HG02588 (cell line): ENCODE measurements at regions not wholly inside any gene's neighbourhood (a gene's known extent, or its start where the extent isn't known, plus 50 kb on each side); places are given as distances from the start of the nearest gene placed in this dataset.

Source experiments
- ATAC-seq: cut with Tn5 transposase; IDR thresholded peaks from one replicate; pipeline ENCODE4 v1.9.1; 2021; ENCODE audit warnings: mild to moderate bottlenecking, moderate library complexity; ENCODE audit not compliant: unreplicated experiment

DNA sequence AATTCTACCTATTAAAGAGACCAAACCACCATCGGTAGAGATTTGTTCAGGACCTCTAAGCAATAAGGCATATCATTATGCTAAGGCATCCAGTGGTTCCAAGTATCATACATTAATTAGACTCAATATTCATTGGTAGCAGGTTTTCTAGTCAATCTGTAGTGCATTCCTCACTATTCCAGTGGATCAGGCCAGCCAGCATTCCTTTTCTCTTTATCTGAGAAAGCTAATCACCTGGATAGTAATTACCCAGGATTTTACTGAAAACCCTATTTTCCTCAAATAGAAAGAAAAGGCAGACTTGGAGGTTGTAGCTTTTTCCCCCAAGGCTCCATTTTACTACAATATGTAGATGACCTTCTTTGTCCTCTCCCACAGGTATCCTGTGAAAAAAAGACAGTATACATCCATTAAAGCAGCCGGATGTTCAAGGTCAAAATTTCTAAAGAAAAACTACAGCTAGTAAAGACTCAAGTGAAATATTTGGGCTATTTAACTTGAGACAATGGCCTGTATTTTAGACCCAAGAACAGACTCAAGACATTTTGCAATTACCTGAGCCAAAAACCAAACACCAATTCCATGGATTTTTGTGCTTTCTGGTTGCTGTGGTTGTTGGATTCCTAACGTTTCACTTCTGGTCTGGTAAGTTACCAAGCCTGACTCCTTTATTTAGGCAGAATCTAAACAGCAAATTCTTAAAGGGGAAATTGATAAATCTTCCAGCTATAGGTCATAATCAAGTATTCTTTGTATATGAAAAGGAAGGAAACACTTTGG, 149.1 kb upstream of the MOCS1 start:
- no peak for ATAC-seq

DNA sequence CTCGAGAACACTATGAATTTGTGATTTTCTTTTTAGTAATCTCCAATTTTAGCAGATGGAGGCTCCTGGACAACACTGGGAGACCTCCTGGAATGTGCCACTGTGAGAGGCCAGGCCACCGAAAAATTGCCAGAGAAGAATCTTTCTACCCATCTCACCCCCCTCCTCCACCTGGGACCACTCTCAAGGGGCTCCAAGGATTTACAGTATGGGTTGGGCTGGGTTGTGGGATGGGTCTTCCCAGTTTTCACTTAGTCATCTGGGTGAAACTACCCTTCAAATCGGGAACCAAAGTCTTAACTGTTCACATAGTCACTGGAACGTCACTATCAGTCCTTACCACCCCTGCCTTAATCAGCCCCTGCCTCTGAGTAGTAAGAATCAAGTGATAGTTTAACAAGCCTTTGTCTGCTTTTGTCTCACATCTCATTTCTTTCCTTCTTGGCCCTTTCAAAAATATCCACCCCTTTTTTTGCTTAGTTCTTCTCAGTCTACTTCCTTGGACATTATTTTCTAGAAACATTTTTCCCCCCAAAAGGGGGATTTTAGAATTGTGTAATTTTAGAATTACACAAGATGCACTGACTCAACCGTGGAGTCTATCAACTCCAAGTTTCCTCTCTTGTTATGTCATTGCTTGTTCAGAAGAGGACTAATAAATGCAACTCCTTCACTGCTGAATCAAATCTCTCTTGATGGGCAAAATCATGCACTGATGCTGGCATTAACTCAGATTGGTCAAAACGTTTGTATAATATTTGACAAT, 148.2 kb upstream of the MOCS1 start:
- ATAC-seq, result no peak

DNA sequence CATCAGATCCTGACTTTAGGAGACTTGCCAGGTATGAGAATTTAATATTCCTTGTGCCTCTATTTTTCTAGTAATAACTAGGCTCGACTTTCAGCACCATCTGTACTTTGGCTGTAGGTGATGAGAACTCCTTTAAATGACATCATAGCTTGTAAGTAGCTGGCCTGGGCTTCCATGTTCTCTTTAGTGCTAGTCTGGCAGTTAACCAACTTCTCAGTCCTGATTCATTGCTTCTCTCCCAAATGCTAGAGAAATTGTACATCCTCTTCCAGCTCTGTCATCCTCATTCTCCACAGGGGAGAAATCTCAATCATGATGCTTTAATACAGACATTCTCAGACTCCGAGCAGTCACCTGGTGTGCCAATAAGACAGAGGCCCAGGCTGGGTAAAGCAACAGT, 143.5 kb upstream of the MOCS1 start:
- no peak for ATAC-seq

DNA sequence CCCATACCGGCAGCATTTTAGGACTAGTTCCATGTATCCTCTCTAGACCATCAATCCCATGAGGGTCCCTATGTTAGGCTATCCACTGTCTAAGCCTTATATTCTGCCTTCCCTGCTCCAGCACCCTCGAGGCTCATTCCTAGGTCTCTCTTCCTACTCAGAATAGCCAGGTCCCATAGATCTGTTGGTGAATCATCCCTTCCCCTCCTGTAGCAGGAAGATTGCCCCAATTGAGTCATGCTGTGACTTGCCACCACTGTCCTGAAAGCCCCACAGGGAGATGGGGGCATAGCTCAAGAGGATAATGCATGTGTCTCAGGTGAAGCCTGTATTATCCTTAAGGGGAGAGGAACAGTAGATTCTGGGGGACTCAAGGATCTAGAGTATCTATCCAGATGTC, 143.1 kb upstream of the MOCS1 start:
- ATAC-seq, result no peak

DNA sequence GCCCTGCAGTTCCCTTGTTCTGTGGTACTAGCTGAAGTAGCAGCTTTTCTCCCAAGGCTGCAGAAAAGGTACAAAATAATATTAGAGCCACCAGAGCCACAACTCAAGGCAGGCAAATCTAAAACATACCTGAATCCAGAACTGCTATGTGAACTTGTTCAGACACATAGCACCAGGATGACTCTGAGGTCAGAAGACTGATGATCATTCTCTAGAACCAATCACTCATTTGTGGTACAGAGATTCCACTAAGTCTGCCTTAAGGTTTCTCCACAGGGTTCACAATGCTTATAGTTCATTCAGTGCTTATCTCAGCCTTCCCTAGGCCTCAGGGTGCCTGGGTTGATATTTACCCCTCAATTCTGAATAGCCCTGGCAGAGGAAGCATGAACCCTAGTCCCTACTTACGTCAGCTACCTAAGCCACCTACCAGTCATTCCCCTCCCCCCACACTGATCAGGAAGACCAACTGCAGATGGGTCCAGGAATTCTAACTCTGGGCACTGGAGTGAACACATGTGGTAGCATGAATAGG, 140.9 kb upstream of the MOCS1 start:
- no peak for ATAC-seq

DNA sequence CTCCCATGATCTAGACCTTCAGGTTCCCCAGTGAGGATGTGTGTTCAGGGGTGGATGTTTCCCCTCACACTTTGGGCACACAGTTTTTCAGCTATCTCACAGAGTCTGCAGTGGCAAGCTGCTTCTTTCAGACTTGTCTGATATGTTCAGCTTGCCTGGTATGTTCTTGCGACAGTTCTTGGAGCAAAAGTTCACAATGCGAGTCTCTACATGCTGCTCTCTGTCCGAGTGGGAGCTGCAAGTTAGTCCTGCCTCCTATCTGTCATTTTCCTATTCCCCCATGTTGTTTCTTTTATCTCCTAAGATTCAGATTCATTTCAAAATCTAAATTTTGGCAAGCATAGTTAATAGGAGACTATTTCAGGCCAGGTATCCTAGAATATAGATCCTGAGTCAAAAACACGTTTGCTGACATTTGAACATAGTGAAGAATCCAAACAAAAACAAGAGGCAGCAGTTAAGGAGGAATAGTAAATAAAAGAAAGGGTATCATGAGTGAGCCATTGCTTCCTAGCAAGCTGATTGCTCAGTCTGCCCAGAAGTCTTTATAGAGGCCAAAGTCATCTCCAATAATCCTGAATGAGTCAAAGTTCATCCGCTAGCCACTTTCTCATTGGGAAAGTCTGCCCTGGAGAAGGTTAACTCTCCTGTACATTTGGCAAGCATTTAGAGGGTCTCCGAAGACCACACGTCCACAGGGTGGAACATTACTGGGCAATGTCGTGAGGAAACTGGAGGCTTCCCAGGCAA, 140.2 kb upstream of the MOCS1 start:
- no peak for ATAC-seq

DNA sequence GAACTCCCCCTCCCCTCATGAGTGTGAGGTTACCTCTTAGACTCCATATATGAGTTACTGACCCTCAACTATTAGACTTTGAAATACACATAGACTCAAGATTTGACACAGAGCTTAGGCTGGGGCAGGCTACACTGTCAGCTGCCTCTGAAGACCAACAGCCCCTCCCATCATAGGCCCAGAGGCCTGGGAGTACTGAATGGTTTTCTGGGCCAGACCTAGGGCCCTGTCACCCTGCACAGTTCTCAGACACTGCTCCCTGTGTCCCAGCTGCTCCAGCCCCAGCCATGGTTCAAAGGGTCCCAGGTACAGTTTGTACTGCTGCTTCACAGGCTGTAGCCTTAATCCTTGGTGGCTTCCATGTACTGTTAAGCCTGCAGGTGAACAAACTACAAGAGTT, 132.1 kb upstream of the MOCS1 start:
- ATAC-seq, result no peak

DNA sequence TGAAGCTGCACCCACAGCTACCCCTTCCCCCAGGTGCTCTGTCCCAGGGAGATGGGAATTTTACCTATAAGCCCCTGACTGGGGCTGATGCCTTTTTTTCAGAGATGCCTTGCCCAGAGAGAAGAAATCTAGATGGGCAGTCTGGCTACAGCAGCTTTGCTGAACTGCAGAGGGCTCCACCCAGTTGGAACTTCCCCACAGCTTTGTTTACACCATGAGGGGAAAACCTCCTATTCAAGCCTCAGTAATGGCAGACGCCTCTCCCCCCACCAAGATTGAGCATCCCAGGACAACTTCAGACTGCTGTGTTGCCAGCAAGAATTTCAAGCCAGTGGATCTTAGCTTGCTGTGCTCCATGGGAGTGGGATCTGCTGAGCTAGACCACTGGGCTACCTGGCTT, 122.6 kb upstream of the MOCS1 start:
- no peak for ATAC-seq

DNA sequence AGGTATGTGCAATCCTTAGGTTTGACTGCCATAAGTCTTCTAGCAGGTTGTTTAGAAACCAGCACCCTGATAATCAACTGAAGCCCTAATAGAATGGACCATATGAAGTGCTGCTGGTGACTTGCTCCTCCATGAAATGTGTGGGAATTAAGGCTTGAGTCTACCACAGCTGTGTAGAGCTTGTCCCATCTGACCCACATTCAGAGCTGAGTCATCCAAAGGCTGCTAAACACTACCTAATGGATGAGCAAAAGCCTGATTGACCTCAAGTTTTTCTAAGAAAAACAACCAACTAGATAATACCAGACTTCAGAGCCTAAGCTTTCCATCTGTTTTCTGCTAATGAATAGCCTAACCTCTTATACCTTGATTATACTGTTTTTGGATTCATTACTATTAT, 120.3 kb upstream of the MOCS1 start:
- ATAC-seq, result no peak

DNA sequence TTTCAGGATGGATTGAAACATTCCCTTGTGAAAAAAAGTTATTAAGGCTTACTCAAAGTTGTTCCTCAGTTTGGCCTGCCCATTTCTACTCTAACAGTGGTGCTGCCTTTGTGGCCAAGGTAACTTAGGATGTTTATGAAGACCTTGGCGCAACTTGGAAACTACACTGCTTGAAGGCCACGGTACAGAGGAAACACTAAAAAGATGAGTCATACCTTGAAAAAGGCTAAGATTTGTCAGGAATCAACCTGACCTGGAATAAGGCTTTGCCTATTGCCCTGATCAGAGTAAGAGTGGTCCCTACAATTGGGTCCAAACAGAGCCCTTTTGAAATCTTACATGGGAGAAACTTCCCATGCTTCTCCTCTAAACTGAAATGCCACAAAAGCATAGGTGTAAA, 119.9 kb upstream of the MOCS1 start:
- ATAC-seq, result no peak

DNA sequence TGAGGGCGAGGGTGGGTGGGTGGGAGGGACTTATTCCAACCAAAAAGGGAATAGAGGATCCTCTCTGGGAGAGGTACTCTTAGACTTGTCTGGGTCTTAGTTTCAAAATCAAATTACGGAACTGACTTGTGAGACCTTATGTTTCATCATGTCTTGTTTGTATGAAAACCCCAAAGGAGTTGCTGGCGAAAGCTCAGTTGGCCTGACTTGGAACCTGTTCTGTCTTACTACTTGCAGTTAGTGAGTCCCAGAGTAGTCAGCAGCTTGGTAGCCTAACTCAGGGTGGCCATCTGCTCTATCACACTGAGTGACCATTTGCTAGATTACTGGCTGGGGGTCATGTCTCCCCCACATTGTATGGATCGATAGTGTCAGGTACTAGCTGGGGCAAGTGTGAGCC, 114.9 kb upstream of the MOCS1 start:
- ATAC-seq, result no peak

DNA sequence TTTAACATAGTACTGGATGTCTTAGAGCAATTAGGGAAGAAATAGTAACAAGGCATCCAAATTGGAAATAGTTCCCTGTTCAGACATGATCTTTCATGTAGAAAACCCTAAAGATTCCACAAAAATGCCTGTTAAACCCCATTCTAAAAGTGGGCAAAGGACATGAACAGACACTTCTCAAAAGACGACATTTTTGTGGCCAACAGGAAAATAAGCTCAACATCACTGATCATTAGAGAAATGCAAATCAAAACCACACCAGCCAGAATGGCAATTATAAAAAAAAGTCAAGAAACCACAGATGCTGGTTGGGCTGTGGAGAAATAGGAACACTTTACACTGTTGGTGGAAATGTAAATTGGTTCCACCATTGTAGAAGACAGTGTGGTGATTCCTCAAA, 109.9 kb upstream of the MOCS1 start:
- no peak for ATAC-seq

DNA sequence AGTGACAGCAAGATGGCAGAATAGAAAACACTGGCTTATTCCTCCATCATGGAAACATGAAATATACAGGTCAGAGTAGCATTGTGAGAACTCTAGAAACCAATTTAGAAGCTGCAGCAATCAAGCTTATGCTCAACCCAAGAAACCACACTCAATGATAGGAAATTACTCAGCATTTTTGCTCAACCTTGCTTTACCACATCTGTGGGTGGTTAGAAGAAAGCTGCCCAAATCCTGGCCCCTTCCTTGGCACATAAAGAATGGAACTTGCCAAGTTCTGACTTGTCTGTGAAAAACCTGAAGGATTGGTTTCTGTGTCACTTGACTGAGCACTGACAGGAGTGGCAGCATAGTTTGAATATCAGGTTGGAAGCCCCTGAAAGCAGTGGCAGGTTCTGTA, 108.0 kb upstream of the MOCS1 start:
- no peak for ATAC-seq

DNA sequence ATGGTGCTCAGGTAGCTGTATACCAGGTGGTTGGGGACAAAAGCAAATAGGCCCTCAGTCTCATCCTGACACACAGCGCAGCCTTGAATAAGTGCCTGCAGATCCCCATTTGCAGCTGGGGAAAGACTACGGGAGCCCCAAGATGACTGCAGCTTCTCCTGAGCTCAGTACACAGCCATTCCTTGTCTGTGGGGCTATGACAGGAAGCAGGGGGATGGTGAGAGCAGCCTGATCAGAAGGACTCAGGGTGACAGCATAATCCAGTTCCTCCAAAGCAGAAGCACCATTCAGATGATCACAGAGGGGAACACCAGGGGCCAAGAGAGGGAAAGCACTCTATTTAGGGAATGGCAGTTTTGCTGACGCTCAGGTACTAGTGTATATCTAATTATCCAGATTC, 104.8 kb upstream of the MOCS1 start:
- ATAC-seq, result no peak

DNA sequence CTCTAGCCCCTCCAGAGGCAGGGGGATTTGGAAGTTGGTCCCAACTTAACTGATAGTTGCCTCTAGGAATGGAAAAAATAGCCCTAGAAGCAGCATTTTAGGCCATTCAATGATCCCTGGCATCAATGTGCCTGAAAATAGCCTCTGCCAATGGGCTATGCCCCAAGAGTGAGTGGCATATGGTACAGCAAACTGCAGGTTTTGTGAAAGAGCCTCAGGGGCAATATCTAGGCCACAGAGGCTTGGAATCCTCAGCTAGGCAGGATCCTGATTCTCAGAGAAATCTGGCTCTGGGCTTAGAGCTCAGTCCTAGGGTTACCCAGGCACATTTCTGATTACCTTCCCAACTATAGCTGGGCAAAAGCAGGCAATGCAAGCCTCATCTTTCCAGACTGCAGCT, 104.4 kb upstream of the MOCS1 start:
- ATAC-seq, result no peak

DNA sequence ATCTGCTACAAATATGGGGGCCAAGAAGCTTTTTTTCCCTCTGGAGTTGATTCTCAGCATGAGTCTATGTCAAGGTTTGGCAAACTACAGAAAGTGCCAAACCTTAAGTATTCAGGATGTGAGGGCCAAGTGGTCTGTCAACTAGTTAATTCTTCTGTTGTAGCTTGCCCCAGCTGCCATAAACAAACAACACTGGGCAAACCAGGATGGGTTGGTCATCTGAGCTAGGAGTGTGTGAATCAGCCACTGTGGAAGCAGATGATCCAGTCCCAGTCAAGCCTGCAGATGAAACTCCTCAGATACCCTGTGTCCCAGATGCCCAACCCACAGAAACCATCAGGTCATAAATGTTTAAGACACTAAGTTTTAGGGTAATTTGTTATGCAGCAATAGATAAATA, 103.0 kb upstream of the MOCS1 start:
- ATAC-seq, result no peak

DNA sequence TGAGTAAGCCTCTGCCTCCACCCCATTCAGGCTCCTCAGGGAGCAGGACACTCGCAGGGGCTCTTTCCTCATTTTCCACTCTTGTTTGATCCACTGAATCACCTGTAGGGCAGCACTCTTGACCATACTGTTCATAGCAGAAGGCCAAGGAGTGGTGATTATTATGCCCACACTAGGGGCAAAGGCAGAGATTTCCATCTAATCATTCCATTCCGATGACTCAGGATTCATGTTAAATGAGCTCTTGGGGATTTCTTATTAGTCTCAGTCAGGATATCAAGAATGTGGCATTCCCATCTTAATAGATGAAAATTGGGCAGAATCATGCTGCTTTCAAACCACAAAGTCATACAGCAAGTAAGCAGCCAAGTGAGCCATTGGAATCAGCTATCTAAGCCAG, 101.9 kb upstream of the MOCS1 start:
- no peak for ATAC-seq

DNA sequence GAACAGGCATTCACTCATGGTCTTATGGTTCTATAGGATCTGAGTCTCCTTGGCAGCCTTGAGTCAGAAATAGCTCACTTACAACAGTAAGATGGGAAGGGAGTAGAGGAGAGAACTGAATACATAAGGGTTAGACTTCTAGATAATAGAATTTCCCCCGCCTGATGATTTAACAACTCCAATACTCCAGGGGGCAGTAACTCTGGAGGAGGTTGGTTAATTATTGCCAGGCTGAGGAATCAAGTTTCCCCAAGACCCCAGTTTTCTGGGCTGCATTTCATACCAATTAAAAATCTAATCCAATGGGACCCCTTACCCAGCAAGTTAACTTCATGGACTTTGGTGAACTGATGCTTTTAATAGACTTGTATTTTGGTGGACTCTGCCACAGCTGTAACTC, 94.2 kb upstream of the MOCS1 start:
- ATAC-seq, result no peak

DNA sequence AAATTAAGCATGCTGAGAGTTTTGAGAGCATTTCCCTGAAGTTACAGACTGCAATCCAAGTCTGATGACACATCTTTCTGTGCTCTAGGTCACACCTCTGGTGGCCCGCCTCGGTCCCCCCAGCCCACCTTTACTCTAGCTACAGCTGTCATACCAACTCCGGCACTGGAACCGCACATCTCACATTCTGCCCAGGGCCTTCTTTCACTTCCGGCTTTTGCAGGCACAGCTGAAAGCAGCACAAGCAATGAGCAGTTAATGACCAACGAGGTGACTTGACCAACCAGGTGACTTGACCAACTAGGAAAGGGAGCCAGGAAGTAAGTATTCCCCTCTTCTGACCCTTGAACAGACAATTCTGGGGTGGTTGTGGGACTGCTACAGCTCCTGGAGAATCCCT, 88.6 kb upstream of the MOCS1 start:
- no peak for ATAC-seq

DNA sequence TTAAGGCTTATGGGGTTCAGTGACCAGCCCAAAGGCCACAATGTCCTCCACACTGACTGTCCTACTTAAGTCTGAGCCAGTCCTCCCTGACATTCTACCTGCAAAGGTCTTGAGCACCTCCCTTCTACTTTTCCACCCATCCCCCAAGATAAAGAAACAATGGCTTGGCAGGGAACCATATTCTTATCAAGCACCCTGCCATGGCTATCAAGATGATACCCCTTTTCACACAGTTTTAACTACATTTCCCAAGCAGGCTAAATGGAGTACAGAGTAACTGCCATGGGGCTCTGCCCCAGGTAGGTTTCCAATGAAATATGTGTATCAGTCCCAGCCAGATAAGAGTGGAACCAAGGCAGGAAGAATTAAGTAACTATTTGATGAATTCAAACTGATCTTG, 85.9 kb upstream of the MOCS1 start:
- no peak for ATAC-seq

DNA sequence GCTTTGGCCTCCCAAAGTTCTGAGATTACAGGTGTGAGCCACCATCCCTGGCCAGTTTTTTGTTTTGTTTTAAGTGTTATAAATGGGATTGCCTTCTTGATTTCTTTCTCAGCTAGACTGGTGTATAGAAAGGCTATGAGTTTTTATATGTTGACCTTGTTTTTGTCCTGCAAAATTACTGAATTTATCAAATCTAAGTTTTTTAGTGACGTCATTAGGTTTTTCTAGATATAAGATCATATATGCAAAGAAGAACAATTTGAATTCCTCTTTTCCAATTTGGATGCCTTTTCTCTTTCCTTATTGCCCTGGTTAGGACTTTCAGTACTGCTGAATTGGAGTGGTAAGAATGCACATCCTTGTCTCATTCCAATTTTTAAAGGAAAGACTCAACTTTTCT, 81.3 kb upstream of the MOCS1 start:
- no peak for ATAC-seq

DNA sequence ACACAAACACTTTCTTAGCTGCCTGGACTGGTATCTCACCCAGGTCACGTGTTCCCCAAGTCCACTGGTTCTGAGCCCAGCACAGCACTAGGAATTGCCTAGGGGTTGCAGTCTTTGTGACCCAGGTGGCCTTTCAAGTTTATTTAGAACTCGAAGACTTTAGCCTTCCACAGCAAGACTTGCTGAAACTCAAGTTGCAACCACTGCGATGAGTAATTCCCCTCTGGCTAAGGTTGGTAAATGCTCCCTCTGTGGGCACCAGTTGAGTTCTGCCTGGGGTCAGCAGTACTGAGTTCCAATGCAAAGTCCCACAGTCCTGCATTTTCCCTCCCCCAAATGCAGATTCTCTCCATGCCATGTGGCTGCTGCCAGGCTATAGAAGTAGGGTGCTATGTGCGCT, 77.6 kb upstream of the MOCS1 start:
- no peak for ATAC-seq
